ENCODE measurements at regions not wholly inside any gene's neighbourhood (a gene's known extent, or its start where the extent isn't known, plus 50 kb on each side); places are given as distances from the start of the nearest gene placed in this dataset.

DNA sequence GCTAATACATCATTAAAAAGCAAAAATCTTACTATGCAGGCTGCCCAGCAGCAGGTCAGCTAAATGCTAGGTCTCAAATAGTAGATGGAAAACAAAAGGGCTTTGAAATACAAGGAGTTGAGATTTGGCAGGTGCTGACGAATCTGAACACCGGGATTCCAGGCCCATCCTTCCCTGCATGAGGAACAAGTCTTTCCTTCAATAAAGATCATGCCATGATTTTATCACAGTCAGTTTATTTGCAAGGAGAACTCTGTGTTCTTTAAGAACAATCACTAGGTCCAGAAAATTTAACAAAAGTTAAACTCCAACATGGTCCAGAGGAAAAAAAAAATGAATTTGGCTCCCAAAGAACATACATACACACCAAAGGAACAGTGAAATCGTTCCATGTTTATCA, 551.4 kb downstream of the SLITRK6 start:
- TF ChIP-seq, protein P1, sequence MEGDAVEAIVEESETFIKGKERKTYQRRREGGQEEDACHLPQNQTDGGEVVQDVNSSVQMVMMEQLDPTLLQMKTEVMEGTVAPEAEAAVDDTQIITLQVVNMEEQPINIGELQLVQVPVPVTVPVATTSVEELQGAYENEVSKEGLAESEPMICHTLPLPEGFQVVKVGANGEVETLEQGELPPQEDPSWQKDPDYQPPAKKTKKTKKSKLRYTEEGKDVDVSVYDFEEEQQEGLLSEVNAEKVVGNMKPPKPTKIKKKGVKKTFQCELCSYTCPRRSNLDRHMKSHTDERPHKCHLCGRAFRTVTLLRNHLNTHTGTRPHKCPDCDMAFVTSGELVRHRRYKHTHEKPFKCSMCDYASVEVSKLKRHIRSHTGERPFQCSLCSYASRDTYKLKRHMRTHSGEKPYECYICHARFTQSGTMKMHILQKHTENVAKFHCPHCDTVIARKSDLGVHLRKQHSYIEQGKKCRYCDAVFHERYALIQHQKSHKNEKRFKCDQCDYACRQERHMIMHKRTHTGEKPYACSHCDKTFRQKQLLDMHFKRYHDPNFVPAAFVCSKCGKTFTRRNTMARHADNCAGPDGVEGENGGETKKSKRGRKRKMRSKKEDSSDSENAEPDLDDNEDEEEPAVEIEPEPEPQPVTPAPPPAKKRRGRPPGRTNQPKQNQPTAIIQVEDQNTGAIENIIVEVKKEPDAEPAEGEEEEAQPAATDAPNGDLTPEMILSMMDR (IDR thresholded peaks at IDR 0.05 in 2 of 3, conservative IDR thresholded peaks at IDR 0.05 in 1 of 3; ENCODE audit: borderline replicate concordance in 1 of 3, insufficient read depth in 1 of 3, low read depth in 2 of 3, low read length in 2 of 3), result no peak
- TF ChIP-seq, protein P2, sequence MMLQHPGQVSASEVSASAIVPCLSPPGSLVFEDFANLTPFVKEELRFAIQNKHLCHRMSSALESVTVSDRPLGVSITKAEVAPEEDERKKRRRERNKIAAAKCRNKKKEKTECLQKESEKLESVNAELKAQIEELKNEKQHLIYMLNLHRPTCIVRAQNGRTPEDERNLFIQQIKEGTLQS (IDR thresholded peaks at IDR 0.05), result no peak
- TF ChIP-seq TCF7L2 (IDR thresholded peaks at IDR 0.05; ENCODE audit: borderline replicate concordance, extremely low read depth, insufficient read depth, insufficient read length), result no peak
- no peak for TF ChIP-seq POLR2A (IDR thresholded peaks at IDR 0.05; ENCODE audit: borderline replicate concordance, extremely low read depth, insufficient read depth, insufficient read length)
- TF ChIP-seq SP1 (IDR thresholded peaks at IDR 0.05; ENCODE audit: low read depth), result no peak
- TF ChIP-seq EZH2 (IDR thresholded peaks at IDR 0.05), result no peak
- no peak for TF ChIP-seq POLR2AphosphoS5 (IDR thresholded peaks at IDR 0.05; ENCODE audit: low read depth, low read length)

All from HCT116 (cell line).